Thoracic aorta (tissue), 2 donors: ENCODE measurements at regions not wholly inside any gene's neighbourhood (a gene's known extent, or its start where the extent isn't known, plus 50 kb on each side); places are given as distances from the start of the nearest gene placed in this dataset.

Source experiments
- ATAC-seq: fragments of 150-250 bp; one replicate; pipeline ENCODE4 v1.8.0; 2017; ENCODE audit warnings: low read depth; ENCODE audit not compliant: insufficient number of reproducible peaks, low FRiP score
- DNase-seq: peaks from one replicate; pipeline ENCODE4 v3.0.0-alpha.2; 2020; ENCODE audit warnings: low spot score
- H3K27ac ChIP-seq, 2 donors: fragments of 200-600 bp; sonication (generic); 1 replicate in 1 of 2; 2 replicates in 1 of 2; pipeline ENCODE4 v1.5.1; 2016; ENCODE audit warnings: mild to moderate bottlenecking in 2 of 2, moderate library complexity in 2 of 2
- H3K27me3 ChIP-seq: fragments of 200-600 bp; sonication (generic); replicated peaks from 2 replicates; pipeline ENCODE4 v1.6.0; 2016; ENCODE audit warnings: mild to moderate bottlenecking; ENCODE audit not compliant: insufficient read depth
- H3K36me3 ChIP-seq: fragments of 200-600 bp; sonication (generic); one replicate; pipeline ENCODE4 v1.5.1; 2016
- H3K4me1 ChIP-seq, 2 donors: fragments of 200-600 bp; sonication (generic); 1 replicate in 1 of 2; 2 replicates in 1 of 2; pipeline versions ENCODE4 v1.5.1 to v1.6.0; 2016; ENCODE audit warnings: low read depth in 2 of 2, mild to moderate bottlenecking in 1 of 2; ENCODE audit not compliant: control insufficient read depth in 1 of 2
- H3K4me3 ChIP-seq: fragments of 200-600 bp; sonication (generic); 2 replicates; pipeline ENCODE4 v1.5.1; 2016; ENCODE audit warnings: mild to moderate bottlenecking
- H3K9me3 ChIP-seq: fragments of 200-600 bp; sonication (generic); 2 replicates; pipeline ENCODE4 v1.5.1; 2016
- TF ChIP-seq, protein P1 (sequence below): fragments of 200-600 bp; sonication (generic); IDR thresholded peaks from one replicate; pipeline ENCODE4 v1.5.1; 2019; ENCODE audit warnings: antibody characterized with exemption

DNA sequence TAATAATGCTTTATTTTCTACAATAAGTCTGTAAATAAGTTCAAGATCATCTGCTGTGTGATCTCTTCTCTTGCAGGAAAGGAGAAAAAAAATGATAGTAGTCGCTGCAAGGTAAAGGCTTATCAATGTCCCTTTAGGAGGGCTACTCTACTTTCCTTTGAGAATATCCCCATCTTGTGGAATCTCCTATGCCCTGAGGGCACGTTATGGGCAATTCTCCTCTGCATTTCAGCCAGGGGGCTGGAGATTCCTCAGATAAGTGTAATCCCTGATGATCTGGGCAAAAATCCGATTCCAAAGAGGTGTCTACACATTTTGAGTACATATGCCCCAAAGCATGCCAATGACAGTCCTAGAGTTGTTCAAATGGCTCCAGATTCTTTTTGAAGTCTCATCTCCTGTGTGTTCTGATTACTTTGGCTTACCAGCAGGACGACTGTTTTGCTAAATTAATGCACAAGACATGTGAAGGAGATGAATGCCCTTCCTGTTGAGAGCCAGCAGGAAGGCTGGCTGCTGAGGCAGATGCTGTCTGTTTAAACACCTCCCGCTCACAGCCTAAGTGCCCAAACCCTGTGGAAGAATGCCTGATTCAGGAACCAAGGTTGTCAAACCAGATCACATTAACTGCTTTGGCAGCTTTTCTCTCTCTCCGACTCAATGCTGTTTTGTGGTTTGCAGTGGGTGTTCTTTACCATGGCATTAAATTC is 171.2 kb upstream of the COL1A2 start:
- DNase-seq (no peak), ATAC-seq (no peak)
- TF ChIP-seq, protein P1, sequence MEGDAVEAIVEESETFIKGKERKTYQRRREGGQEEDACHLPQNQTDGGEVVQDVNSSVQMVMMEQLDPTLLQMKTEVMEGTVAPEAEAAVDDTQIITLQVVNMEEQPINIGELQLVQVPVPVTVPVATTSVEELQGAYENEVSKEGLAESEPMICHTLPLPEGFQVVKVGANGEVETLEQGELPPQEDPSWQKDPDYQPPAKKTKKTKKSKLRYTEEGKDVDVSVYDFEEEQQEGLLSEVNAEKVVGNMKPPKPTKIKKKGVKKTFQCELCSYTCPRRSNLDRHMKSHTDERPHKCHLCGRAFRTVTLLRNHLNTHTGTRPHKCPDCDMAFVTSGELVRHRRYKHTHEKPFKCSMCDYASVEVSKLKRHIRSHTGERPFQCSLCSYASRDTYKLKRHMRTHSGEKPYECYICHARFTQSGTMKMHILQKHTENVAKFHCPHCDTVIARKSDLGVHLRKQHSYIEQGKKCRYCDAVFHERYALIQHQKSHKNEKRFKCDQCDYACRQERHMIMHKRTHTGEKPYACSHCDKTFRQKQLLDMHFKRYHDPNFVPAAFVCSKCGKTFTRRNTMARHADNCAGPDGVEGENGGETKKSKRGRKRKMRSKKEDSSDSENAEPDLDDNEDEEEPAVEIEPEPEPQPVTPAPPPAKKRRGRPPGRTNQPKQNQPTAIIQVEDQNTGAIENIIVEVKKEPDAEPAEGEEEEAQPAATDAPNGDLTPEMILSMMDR, result no peak
- no peaks in the 10 kb centered on the region for H3K4me1 ChIP-seq
- H3K27me3 ChIP-seq, result no peaks in the 10 kb centered on the region
- H3K27ac ChIP-seq, result no peak overlapping the region
- no peaks in the 10 kb centered on the region for H3K36me3 ChIP-seq
- H3K9me3 ChIP-seq, result no peaks in the 10 kb centered on the region
- H3K4me3 ChIP-seq, result no peak overlapping the region

DNA sequence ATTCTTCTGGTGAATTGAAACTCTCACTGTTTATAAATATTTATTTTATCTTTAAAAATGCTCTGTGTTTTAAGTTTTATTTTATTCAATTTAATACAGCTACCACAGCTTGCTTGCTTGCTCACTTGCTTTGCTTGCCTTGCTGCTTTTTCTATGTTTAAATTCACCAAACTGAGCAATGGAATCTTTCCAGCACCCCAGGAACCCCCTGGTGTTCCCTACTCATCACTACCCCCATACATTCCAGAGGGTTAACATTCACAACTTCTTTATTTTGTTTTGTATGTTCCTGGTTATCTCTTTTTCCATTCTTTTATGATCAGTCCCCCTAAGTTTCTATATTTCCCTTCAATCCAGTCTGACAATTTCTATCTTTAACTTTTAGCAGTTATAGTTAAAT is 166.5 kb upstream of the COL1A2 start:
- Histone ChIP-seq H3K27ac (no peak overlapping the region), H3K4me1 (no peaks in the 10 kb centered on the region), H3K36me3 (no peaks in the 10 kb centered on the region), H3K27me3 (no peaks in the 10 kb centered on the region), H3K4me3 (no peak overlapping the region), H3K9me3 (no peaks in the 10 kb centered on the region)
- DNase-seq (no peak), ATAC-seq (no peak)
- TF ChIP-seq, protein P1, result no peak

DNA sequence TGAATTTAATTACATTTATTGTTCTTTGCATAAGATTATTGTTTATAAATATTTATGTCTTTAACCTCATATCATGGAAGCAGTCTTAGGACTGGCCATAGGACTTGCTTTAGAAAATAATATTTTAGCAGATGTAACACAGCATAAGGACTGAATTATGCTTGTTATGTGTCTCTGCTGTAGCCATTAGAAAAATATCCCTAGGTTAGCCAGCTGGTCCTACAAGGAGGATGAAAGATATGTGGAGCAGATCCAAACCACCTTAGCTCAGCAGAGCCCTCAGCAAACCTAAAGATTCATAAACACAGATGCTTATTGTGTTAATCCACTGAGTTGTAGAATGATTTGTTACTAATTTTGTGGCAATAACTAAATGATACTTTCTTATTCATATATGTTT is 166.0 kb upstream of the COL1A2 start:
- H3K4me1 ChIP-seq, result no peaks in the 10 kb centered on the region
- ATAC-seq (no peak), DNase-seq (no peak)
- H3K9me3 ChIP-seq, result no peaks in the 10 kb centered on the region
- H3K4me3 ChIP-seq, result no peak overlapping the region
- H3K27me3 ChIP-seq, result no peaks in the 10 kb centered on the region
- TF ChIP-seq, protein P1, result no peak
- no peak overlapping the region for H3K27ac ChIP-seq
- H3K36me3 ChIP-seq, result no peaks in the 10 kb centered on the region

DNA sequence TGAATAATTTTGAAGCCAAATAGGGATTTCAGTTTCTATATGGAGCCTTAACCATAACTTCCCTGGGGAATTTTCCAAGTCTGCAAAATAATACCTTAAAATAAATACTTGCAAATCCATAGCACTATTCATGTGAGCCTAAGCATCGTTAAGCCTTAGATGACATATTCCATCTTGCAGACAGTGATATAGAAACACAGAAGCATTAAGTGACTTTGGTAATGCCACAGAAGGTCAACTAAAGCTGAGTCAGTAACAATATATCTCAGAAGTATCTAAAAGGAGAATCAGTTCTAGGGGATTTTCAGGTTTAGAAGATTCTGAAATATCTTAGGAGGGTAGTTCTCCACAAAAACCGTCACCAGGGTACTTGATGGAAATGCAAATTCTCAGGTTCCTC is 163.4 kb upstream of the COL1A2 start:
- H3K27me3 ChIP-seq, result no peaks in the 10 kb centered on the region
- TF ChIP-seq, protein P1, result no peak
- no peak for ATAC-seq
- no peak overlapping the region for H3K27ac ChIP-seq
- DNase-seq, result no peak
- H3K9me3 ChIP-seq, result no peaks in the 10 kb centered on the region
- H3K36me3 ChIP-seq, result no peaks in the 10 kb centered on the region
- H3K4me3 ChIP-seq, result no peak overlapping the region
- H3K4me1 ChIP-seq, result no peaks in the 10 kb centered on the region

DNA sequence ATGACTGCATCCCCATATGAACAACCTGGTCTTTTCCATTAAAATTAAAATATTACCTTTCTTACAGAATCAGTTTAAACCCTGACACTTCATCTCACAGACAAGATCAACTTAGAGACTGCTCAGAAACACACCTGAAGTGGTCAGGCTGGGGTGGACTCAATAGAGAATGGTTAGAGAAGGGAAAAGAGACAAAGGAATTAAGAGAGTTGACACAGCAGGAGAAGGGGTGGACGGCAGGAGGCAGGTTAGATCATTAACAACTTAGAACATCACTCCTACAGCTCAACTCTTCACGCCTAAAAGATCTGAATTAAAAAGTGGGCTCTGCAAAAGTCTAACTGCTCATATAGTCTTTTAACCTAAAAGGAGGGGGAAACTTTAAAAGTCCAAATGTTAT is 157.7 kb upstream of the COL1A2 start:
- peaks cover 0 to 6% of the 10 kb centered on the region in 2 donors for H3K4me1 ChIP-seq
- TF ChIP-seq, protein P1, result no peak
- DNase-seq, result no peak
- H3K9me3 ChIP-seq, result no peaks in the 10 kb centered on the region
- ATAC-seq, result no peak
- no peak overlapping the region for H3K4me3 ChIP-seq
- H3K36me3 ChIP-seq, result no peaks in the 10 kb centered on the region
- no peaks in the 10 kb centered on the region for H3K27me3 ChIP-seq
- H3K27ac ChIP-seq, result no peak overlapping the region
